Renal cortical epithelial cell (primary cell): ENCODE measurements at regions not wholly inside any gene's neighbourhood (a gene's known extent, or its start where the extent isn't known, plus 50 kb on each side); places are given as distances from the start of the nearest gene placed in this dataset.
A peak's percentile ranks its signal among the peaks of the same experiment; 100 is the strongest.
"Not testable (repeated sequence)": the region's sequence is repeated elsewhere in the genome, so short reads cannot be mapped to it uniquely, and the experiment has no call there.

Source experiments
- DNase-seq: peaks from one replicate; pipeline ENCODE4 v3.0.0-alpha.2; 2011; ENCODE audit warnings: low read depth

GRCh38 chr6:8180327-8181159, 78.2 kb upstream of the EEF1E1 start:
- peak; percentile 96 for DNase-seq

GRCh38 chr6:8177721-8178120, 75.4 kb upstream of the EEF1E1 start:
- peak; percentile 97 for DNase-seq

GRCh38 chr6:8175046-8175777, 72.9 kb upstream of the EEF1E1 start:
- DNase-seq: peak; percentile 74

- no peak for DNase-seq
Measured at GRCh38 chr6:8174571-8174970, 72.2 kb upstream of the EEF1E1 start.

- no peak for DNase-seq
Measured at GRCh38 chr6:8172530-8172929, 70.2 kb upstream of the EEF1E1 start.

GRCh38 chr6:8170754-8171153, 68.4 kb upstream of the EEF1E1 start:
- no peak for DNase-seq

- no peak for DNase-seq
Measured at GRCh38 chr6:8170245-8170644, 67.9 kb upstream of the EEF1E1 start.

GRCh38 chr6:8166156-8166555, 63.8 kb upstream of the EEF1E1 start:
- no peak for DNase-seq

GRCh38 chr6:8165008-8165407, 62.7 kb upstream of the EEF1E1 start:
- DNase-seq: not testable (repeated sequence)

GRCh38 chr6:8164281-8164680, 61.9 kb upstream of the EEF1E1 start:
- DNase-seq: not testable (repeated sequence)

GRCh38 chr6:8159966-8160365, 57.6 kb upstream of the EEF1E1 start:
- no peak for DNase-seq

GRCh38 chr6:8157839-8158238, 55.5 kb upstream of the EEF1E1 start:
- peak; percentile 37 for DNase-seq

GRCh38 chr6:8155259-8156012, 53.1 kb upstream of the EEF1E1 start:
- no peak for DNase-seq
